Breast epithelium (tissue), 4 donors: ENCODE measurements at regions not wholly inside any gene's neighbourhood (a gene's known extent, or its start where the extent isn't known, plus 50 kb on each side); places are given as distances from the start of the nearest gene placed in this dataset.

Experiments
- DNase-seq, 2 donors: peaks; one replicate each; pipeline ENCODE4 v3.0.0-alpha.2; 2019; ENCODE audit warnings: low spot score in 2 of 2
- H3K27ac ChIP-seq, 2 donors: fragments of 200-600 bp; sonication (generic) in 1 of 2; one replicate each; pipeline ENCODE4 v1.5.1; 2016 to 2019; ENCODE audit warnings: mild to moderate bottlenecking in 1 of 2
- H3K27me3 ChIP-seq, 2 donors: fragments of 200-600 bp; sonication (generic) in 1 of 2; one replicate each; pipeline versions ENCODE4 v1.5.1 to v1.6.0; 2017 to 2019; ENCODE audit warnings: control low read depth in 1 of 2, mild to moderate bottlenecking in 1 of 2
- H3K36me3 ChIP-seq: fragments of 200-600 bp; one replicate; pipeline ENCODE4 v1.5.1; 2019
- H3K4me1 ChIP-seq, 2 donors: fragments of 200-600 bp; sonication (generic); one replicate each; pipeline ENCODE4 v1.5.1; 2016 to 2019; ENCODE audit warnings: control low read depth in 1 of 2
- H3K4me3 ChIP-seq, 3 donors: fragments of 200-600 bp; sonication (generic); 1 replicate in 2 of 3; 2 replicates in 1 of 3; pipeline ENCODE4 v1.5.1; 2016 to 2019; ENCODE audit warnings: mild to moderate bottlenecking in 3 of 3, moderate library complexity in 2 of 3
- H3K9me3 ChIP-seq, 2 donors: fragments of 200-600 bp; sonication (generic) in 1 of 2; one replicate each; pipeline ENCODE4 v1.5.1; 2016 to 2019; ENCODE audit warnings: control low read depth in 1 of 2
- POLR2A ChIP-seq: fragments of 450-650 bp; IDR thresholded peaks from one replicate; pipeline ENCODE4 v1.6.1; 2016; ENCODE audit warnings: antibody characterized with exemption, mild to moderate bottlenecking, moderate library complexity
- POLR2AphosphoS5 ChIP-seq, 3 donors: sonication (generic); formaldehyde crosslinking; IDR thresholded peaks; one replicate each; pipeline ENCODE4 v1.6.1; 2017; ENCODE audit warnings: antibody characterized with exemption in 3 of 3
- intact Hi-C: fragments of 100-400 bp; cut with DNase I; formaldehyde crosslinking; loops from one replicate; pipeline ENCODE4 v1.15.1; 2023; ENCODE audit warnings: low total_unique reads
- TF ChIP-seq, protein P1 (sequence below), 3 donors: fragments of 450-650 bp; IDR thresholded peaks; one replicate each; pipeline ENCODE4 v1.5.1; 2016 to 2017; ENCODE audit warnings: antibody characterized with exemption in 3 of 3, mild to moderate bottlenecking in 3 of 3, moderate library complexity in 3 of 3

GRCh38 chr1:168966636-168967035, 139.9 kb upstream of the ATP1B1 start:
- H3K4me1 ChIP-seq, result no peaks in the 10 kb centered on the region
- no peak for DNase-seq
- no peak for TF ChIP-seq POLR2A
- TF ChIP-seq, protein P1, sequence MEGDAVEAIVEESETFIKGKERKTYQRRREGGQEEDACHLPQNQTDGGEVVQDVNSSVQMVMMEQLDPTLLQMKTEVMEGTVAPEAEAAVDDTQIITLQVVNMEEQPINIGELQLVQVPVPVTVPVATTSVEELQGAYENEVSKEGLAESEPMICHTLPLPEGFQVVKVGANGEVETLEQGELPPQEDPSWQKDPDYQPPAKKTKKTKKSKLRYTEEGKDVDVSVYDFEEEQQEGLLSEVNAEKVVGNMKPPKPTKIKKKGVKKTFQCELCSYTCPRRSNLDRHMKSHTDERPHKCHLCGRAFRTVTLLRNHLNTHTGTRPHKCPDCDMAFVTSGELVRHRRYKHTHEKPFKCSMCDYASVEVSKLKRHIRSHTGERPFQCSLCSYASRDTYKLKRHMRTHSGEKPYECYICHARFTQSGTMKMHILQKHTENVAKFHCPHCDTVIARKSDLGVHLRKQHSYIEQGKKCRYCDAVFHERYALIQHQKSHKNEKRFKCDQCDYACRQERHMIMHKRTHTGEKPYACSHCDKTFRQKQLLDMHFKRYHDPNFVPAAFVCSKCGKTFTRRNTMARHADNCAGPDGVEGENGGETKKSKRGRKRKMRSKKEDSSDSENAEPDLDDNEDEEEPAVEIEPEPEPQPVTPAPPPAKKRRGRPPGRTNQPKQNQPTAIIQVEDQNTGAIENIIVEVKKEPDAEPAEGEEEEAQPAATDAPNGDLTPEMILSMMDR (IDR thresholded peaks at IDR 0.05), result no peak
- TF ChIP-seq POLR2AphosphoS5 (IDR thresholded peaks at IDR 0.05), result no peak
- intact Hi-C loops, result no loop called here
- no peaks in the 10 kb centered on the region for H3K36me3 ChIP-seq
- H3K27me3 ChIP-seq, result no peaks in the 10 kb centered on the region
- H3K9me3 ChIP-seq, result no peaks in the 10 kb centered on the region
- H3K27ac ChIP-seq, result no peak overlapping the region
- no peak overlapping the region for H3K4me3 ChIP-seq

DNA sequence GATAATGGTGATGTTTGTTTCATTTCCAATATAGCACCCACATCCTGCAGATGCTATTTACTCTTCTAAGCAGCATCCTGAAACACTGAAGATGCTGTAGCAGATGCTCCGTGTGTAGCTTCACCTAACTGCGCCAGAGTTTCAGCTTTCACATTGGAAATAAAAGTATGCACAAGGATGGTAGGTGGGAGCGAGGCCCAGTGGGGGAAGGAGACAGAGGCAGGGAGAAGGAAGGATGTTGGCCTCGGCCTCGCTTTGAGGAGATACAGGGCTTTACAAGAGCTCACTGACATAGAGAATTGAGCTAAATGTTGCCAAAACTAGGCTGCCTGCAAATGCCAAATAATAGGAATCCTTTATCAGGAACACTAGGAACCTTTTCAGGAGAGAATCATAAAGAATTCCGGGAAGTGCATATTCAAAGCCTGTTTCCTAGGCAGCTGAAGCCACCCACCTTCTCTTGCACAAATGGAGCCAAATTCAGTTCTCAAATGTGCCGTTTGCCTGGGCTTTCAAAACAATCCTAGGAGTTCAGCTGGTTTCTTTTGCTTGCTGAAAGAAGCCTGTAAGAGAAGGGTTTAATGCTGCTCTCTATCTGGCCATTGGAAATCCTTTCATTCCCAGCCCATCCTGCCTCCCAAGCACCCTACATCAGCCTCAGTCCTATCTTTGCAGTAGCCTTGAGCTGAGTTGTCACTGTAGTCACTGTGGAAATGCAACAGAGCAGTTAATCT, 135.4 kb upstream of the ATP1B1 start:
- H3K27me3 ChIP-seq, result no peaks in the 10 kb centered on the region
- H3K4me1 ChIP-seq, result peaks cover 0 to 6% of the 10 kb centered on the region in 2 donors
- no peaks in the 10 kb centered on the region for H3K36me3 ChIP-seq
- H3K9me3 ChIP-seq, result no peaks in the 10 kb centered on the region
- H3K27ac ChIP-seq, result peak overlapping the region; percentile 23 to 33
- DNase-seq, result no peak
- TF ChIP-seq, protein P1 (IDR thresholded peaks at IDR 0.05), result no peak
- TF ChIP-seq POLR2A, result no peak
- TF ChIP-seq POLR2AphosphoS5 (IDR thresholded peaks at IDR 0.05), result no peak
- intact Hi-C loops, result no loop called here
- H3K4me3 ChIP-seq, result no peak overlapping the region

DNA sequence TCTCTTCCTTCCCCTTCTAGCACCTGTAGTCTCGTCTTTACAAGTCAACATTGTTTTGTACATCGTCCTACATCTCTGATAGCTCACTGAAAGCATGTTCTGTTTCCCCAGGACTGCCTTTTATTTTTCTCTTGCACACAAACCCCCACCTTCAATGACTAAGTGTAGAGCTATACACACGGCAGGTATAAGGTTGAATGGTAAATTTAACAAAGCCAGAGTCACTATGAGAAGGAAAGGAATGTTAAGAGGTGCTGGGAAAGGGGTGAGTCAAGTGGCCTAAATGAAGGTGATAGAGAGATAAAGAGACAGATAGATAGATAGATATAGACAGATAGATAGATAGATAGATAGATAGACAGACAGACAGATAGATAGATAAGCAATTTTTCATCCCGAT, 134.3 kb upstream of the ATP1B1 start:
- intact Hi-C loops, result no loop called here
- Histone ChIP-seq H3K9me3 (no peaks in the 10 kb centered on the region), H3K36me3 (no peaks in the 10 kb centered on the region), H3K4me3 (no peak overlapping the region), H3K27me3 (no peaks in the 10 kb centered on the region), H3K4me1 (peaks cover 0 to 6% of the 10 kb centered on the region in 2 donors), H3K27ac (peak overlapping the region; percentile 64 to 76)
- DNase-seq, result no peak
- no peak for TF ChIP-seq POLR2A
- TF ChIP-seq, protein P1 (IDR thresholded peaks at IDR 0.05), result no peak
- no peak for TF ChIP-seq POLR2AphosphoS5 (IDR thresholded peaks at IDR 0.05)

DNA sequence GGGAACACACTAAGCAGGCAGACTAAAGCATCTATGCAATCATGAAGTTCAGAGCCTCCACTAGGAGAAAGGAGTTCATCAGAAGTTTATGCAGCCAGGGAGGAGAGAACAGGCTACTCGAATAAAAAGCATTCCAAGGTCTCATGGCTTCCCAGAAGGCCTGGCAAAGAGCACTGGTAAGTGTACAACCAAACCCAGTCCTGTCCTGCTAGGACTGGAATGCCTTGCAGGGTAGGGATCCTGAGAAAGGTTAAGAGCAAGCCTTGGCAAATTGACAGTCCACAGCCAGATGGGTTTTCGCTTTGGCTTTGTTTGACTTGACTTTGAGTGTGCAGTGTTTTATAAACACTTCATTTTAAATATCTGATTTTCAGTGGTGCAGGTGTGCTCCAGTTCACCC, 133.6 kb upstream of the ATP1B1 start:
- intact Hi-C loops, result no loop called here
- H3K4me1 ChIP-seq, result peaks cover 0 to 6% of the 10 kb centered on the region in 2 donors
- DNase-seq, result peak; percentile 55 to 68
- no peaks in the 10 kb centered on the region for H3K9me3 ChIP-seq
- H3K4me3 ChIP-seq, result no peak overlapping the region
- peak overlapping the region; percentile 64 to 76 for H3K27ac ChIP-seq
- peak in 2 of 3 donors; percentile 16 to 68 for TF ChIP-seq POLR2AphosphoS5 (IDR thresholded peaks at IDR 0.05)
- TF ChIP-seq, protein P1 (IDR thresholded peaks at IDR 0.05), result no peak
- H3K36me3 ChIP-seq, result no peaks in the 10 kb centered on the region
- no peaks in the 10 kb centered on the region for H3K27me3 ChIP-seq

GRCh38 chr1:168974117-168974516, 132.4 kb upstream of the ATP1B1 start:
- no peaks in the 10 kb centered on the region for H3K9me3 ChIP-seq
- H3K36me3 ChIP-seq, result no peaks in the 10 kb centered on the region
- peak overlapping the region; percentile 64 to 76 for H3K27ac ChIP-seq
- no peak for DNase-seq
- peaks cover 0 to 6% of the 10 kb centered on the region in 2 donors for H3K4me1 ChIP-seq
- H3K27me3 ChIP-seq, result no peaks in the 10 kb centered on the region
- TF ChIP-seq, protein P1 (IDR thresholded peaks at IDR 0.05), result no peak
- TF ChIP-seq POLR2AphosphoS5 (IDR thresholded peaks at IDR 0.05) (no peak), POLR2A (no peak)
- no peak overlapping the region for H3K4me3 ChIP-seq
- intact Hi-C loops, result no loop called here
